HEK293 (cell line): ENCODE measurements at regions not wholly inside any gene's neighbourhood (a gene's known extent, or its start where the extent isn't known, plus 50 kb on each side); places are given as distances from the start of the nearest gene placed in this dataset.

Experiments used
- MYNN ChIP-seq: fragments of 450-650 bp; formaldehyde crosslinking; IDR thresholded peaks from 2 replicates; pipeline ENCODE4 v1.5.1; 2016; ENCODE audit warnings: missing biosample characterization, missing genetic modification characterization, borderline replicate concordance
- SETDB1 ChIP-seq: IDR thresholded peaks from one replicate; pipeline ENCODE4 v1.6.1; 2017; ENCODE audit warnings: mild to moderate bottlenecking, low read length, moderate library complexity, mixed read lengths; ENCODE audit not compliant: insufficient read length
- YY1 ChIP-seq: fragments of 450-650 bp; formaldehyde crosslinking; IDR thresholded peaks from 2 replicates; pipeline ENCODE4 v1.5.1; 2018; ENCODE audit warnings: missing biosample characterization, missing genetic modification characterization
- ZBTB17 ChIP-seq: fragments of 450-650 bp; formaldehyde crosslinking; IDR thresholded peaks from 2 replicates; pipeline ENCODE4 v1.5.1; 2016; ENCODE audit warnings: missing biosample characterization, missing genetic modification characterization
- ZNF114 ChIP-seq: fragments of 450-650 bp; formaldehyde crosslinking; IDR thresholded peaks from 2 replicates; pipeline ENCODE4 v1.5.0; 2017; ENCODE audit warnings: missing biosample characterization, missing genetic modification characterization
- ZNF175 ChIP-seq: fragments of 450-650 bp; formaldehyde crosslinking; IDR thresholded peaks from 2 replicates; pipeline ENCODE4 v1.5.1; 2016; ENCODE audit warnings: missing biosample characterization, missing genetic modification characterization
- TF ChIP-seq, protein P1 (sequence below): fragments of 450-650 bp; formaldehyde crosslinking; IDR thresholded peaks from 2 replicates; pipeline ENCODE4 v1.5.1; 2016; ENCODE audit warnings: missing biosample characterization, missing genetic modification characterization
- TF ChIP-seq, protein P2 (sequence below): fragments of 450-650 bp; formaldehyde crosslinking; IDR thresholded peaks from 2 replicates; pipeline ENCODE4 v1.5.1; 2016; ENCODE audit warnings: missing biosample characterization, missing genetic modification characterization

DNA sequence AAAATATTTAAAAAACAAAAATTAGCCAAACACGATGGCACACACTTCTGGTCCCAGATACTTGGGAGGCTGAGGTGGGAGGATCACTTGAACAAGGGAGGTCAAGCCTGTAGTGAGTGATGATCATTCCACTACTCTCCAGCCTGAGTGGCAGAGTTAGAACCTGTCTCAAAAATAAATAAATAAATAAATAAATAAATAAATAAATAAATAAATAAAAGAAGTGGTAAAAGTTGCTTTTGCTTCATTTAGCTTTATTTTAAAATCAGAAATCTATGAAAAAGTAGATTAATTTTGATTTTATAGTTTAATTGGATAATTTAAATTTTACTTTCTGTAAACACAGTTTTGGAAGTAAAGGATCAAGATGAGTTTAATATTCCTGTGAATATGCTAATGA is 552.9 kb upstream of the PCDH10 start:
- no peak for TF ChIP-seq ZNF175 (tag by site-specific recombination)
- no peak for TF ChIP-seq SETDB1
- TF ChIP-seq, protein P1, sequence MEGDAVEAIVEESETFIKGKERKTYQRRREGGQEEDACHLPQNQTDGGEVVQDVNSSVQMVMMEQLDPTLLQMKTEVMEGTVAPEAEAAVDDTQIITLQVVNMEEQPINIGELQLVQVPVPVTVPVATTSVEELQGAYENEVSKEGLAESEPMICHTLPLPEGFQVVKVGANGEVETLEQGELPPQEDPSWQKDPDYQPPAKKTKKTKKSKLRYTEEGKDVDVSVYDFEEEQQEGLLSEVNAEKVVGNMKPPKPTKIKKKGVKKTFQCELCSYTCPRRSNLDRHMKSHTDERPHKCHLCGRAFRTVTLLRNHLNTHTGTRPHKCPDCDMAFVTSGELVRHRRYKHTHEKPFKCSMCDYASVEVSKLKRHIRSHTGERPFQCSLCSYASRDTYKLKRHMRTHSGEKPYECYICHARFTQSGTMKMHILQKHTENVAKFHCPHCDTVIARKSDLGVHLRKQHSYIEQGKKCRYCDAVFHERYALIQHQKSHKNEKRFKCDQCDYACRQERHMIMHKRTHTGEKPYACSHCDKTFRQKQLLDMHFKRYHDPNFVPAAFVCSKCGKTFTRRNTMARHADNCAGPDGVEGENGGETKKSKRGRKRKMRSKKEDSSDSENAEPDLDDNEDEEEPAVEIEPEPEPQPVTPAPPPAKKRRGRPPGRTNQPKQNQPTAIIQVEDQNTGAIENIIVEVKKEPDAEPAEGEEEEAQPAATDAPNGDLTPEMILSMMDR, result no peak
- no peak for TF ChIP-seq MYNN
- TF ChIP-seq YY1 (tag by site-specific recombination), result no peak
- TF ChIP-seq, protein P2, sequence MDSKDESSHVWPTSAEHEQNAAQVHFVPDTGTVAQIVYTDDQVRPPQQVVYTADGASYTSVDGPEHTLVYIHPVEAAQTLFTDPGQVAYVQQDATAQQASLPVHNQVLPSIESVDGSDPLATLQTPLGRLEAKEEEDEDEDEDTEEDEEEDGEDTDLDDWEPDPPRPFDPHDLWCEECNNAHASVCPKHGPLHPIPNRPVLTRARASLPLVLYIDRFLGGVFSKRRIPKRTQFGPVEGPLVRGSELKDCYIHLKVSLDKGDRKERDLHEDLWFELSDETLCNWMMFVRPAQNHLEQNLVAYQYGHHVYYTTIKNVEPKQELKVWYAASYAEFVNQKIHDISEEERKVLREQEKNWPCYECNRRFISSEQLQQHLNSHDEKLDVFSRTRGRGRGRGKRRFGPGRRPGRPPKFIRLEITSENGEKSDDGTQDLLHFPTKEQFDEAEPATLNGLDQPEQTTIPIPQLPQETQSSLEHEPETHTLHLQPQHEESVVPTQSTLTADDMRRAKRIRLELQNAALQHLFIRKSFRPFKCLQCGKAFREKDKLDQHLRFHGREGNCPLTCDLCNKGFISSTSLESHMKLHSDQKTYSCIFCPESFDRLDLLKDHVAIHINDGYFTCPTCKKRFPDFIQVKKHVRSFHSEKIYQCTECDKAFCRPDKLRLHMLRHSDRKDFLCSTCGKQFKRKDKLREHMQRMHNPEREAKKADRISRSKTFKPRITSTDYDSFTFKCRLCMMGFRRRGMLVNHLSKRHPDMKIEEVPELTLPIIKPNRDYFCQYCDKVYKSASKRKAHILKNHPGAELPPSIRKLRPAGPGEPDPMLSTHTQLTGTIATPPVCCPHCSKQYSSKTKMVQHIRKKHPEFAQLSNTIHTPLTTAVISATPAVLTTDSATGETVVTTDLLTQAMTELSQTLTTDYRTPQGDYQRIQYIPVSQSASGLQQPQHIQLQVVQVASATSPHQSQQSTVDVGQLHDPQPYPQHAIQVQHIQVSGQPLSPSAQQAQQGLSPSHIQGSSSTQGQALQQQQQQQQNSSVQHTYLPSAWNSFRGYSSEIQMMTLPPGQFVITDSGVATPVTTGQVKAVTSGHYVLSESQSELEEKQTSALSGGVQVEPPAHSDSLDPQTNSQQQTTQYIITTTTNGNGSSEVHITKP (tag by site-specific recombination), result no peak
- TF ChIP-seq ZBTB17 (tag by site-specific recombination), result no peak
- TF ChIP-seq ZNF114 (tag by site-specific recombination), result no peak
